GM12872 (cell line): ENCODE measurements at regions not wholly inside any gene's neighbourhood (a gene's known extent, or its start where the extent isn't known, plus 50 kb on each side); places are given as distances from the start of the nearest gene placed in this dataset.

Experiments used
- TF ChIP-seq, protein P1 (sequence below): IDR thresholded peaks from 3 replicates; pipeline ENCODE4 v1.5.1; 2011; ENCODE audit warnings: low read depth, mild to moderate bottlenecking, low read length, moderate library complexity; ENCODE audit not compliant: insufficient read depth

DNA sequence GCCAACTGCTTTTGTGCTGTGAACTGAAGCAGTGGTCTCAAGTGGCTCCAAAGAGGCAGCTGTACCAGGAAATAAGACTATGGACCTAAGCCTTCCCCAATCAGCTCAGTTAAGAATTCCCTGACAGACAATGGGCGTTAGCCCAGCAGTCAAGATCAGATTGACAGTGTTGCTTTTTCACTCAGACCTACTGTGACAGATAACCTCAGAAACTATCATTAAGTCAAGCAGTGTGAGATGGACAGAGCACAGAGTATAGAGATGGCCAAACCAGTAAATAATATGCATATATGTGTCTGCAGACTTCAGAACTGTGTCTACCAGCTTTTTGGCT lies 215.3 kb downstream of the ZFP36L2 start:
- TF ChIP-seq, protein P1, sequence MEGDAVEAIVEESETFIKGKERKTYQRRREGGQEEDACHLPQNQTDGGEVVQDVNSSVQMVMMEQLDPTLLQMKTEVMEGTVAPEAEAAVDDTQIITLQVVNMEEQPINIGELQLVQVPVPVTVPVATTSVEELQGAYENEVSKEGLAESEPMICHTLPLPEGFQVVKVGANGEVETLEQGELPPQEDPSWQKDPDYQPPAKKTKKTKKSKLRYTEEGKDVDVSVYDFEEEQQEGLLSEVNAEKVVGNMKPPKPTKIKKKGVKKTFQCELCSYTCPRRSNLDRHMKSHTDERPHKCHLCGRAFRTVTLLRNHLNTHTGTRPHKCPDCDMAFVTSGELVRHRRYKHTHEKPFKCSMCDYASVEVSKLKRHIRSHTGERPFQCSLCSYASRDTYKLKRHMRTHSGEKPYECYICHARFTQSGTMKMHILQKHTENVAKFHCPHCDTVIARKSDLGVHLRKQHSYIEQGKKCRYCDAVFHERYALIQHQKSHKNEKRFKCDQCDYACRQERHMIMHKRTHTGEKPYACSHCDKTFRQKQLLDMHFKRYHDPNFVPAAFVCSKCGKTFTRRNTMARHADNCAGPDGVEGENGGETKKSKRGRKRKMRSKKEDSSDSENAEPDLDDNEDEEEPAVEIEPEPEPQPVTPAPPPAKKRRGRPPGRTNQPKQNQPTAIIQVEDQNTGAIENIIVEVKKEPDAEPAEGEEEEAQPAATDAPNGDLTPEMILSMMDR = no peak

DNA sequence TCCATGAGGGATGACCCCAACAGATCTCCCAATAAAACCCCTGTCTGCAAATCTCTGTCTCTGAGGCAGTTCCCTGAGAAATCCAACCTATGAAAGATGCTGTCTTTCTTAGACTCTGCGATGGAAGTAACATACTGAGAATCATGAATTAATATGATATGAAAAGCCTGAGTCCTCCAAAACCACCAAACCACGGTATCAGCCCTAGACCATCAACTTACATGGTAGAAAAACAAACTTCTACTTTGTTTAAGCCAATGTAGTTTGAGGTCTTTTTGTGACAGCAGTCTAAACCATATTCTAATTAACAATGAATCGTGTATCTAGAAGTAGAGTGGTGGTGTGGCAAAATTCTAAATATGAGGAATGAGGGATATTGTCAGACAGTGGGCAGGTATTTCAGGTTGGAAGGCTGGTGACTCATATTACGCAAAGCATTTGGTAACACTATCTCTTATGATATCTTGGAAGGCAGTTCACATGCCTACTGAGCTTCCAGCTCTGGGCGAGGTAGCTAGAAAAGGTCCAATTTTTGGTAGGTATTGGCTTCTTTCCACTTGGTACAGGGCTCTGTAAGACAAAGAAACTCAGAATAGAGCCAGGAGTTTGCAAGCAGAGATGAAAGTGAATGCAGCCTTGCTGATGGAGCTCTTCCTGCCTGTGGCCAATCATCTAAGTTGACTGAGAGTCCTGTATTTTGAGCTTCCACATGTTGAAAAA lies 215.8 kb downstream of the ZFP36L2 start:
- TF ChIP-seq, protein P1 = no peak

DNA sequence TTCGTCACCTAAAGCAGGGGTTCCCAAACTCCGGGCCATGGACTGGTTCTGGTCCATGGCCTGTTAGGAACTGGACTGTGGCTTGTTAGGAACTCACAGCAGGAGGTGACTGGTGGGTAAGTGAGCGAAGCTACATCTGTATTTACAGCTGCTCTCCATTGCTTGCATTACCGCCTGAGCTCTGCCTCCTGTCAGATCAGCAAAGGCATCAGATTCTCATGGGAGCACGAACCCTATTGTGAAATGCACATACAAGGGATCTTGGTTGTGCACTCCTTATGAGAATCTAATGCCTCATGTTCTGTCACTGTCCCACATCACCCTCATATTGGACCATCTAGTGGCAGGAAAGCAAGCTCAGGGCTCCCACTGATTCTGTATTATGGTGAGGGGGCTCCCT lies 217.0 kb downstream of the ZFP36L2 start:
- TF ChIP-seq, protein P1 = no peak

DNA sequence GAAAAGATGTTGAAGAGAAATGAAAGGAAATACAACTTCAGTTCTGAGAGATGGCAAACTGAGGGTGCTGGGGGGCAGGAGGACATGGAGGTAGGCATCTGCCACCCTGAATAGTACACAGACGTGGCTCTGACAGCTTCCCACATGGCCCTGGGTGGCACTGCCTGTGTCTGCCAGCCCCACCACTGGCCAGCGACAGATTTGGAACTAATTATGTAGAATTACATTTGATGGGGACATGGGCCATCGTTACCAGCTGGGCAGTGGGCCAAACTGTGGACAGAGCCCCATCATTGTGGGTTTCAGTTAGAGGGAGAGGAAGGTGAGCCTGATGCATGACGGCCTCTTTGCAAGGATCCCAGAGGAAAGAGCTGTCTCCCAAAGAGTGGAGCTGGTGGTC lies 216.0 kb upstream of the HAAO start:
- TF ChIP-seq, protein P1 = no peak

DNA sequence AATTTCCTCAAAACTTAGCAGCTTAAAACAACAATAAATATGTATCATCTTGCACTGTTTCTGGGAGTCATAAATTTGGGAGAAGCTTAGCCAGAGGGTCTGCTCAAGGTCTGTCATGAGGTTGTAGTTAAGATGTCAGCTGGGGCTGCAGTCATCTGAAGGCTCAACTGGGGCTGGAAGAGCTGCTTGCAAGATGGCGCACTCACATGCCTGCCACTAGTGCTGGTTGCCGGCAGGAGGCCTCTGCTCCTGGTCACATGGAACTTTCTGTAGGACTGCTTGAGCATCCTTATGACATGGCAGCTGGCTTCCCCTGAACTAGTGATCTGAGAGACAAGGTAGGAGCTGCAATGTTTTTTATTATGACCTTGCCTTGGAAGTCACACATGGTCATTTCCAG lies 215.5 kb upstream of the HAAO start:
- TF ChIP-seq, protein P1 = no peak

DNA sequence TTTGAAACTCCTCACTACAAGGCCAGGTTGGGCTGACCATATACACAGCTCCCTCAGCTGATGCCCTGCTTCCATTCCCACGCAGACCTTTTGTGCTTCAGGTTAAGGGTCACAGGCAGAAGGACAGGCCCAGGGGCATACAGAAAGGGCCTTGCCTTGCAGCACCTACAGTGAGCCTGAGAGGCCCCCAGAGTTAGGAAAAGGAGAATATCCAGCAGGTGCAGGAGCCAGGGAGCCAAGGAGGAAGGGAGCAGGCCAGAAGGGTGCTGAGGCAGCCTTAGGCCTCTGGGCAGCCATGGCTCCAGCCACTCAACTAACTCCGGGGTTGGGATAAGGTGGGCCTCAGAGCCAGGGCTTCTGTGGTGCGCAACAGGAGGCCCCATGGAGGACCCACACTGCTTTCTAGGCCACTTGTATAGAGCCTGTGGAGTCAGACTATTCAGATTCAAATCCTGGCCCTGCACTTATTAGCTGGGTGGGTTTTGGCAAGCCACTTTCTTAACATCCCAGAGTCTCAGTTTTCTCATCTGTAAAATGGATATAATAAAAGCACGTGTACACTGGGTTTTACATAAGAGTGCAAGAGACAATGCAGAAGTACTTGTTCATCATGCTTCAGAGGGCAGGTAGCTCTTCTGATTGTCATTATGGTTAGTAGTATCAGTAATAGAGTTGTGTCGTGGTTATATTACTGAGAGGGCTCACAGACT lies 214.6 kb upstream of the HAAO start:
- TF ChIP-seq, protein P1 = no peak

DNA sequence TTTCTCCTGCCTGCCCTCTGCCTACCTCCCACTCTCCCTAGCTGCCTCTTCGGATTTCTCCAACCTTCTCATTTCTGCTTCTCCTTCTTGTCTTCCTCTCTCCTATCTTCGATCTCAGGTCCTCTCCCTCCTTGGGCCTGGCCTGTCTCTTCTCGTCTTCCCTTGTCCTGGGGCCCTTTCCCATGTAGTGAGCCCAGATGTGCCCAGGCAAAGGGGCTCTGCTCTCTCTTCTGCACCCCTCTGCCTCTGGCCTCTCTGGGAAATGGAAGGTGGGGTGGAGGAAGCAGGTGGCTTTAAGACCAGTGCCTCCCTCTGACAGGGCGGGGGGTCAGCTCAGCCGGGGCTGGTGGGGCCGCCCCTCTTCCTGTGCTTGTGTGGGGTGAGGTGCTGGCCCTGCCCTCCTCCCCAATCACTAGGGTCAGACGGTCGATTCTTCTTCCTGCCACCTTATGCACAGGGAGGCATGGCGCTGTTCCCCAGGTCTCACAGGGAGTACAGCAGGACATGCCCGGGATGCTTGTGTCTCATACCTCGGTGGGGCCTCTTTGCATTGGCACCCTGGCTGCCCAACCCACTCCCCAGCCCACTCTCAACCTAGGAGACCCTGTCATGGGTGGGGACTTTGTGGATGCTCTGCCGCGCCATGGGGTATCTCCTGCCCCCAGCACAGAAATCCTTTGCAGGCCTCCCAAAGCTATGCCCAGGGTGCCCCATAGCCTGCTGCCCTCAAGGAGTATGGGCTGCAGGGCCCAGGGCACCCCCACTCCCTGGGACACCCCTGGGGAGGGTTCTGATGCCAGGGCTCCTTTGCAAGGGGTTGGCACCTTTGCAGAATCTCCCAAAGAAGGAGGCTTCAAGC lies 213.8 kb upstream of the HAAO start:
- TF ChIP-seq, protein P1 = no peak
